Esophagus squamous epithelium (tissue), 5 donors: ENCODE measurements at regions not wholly inside any gene's neighbourhood (a gene's known extent, or its start where the extent isn't known, plus 50 kb on each side); places are given as distances from the start of the nearest gene placed in this dataset.

Source experiments
- DNase-seq: peaks from one replicate; lab custom pipeline; 2025; lab: John Stamatoyannopoulos, UW
- H3K27ac ChIP-seq, 4 donors: fragments of 200-600 bp; sonication (generic); one replicate each; pipeline ENCODE4 v1.5.1; 2016 to 2019; ENCODE audit warnings: mild to moderate bottlenecking in 1 of 4
- H3K27me3 ChIP-seq, 4 donors: fragments of 200-600 bp; sonication (generic); 1 replicate in 3 of 4; 2 replicates in 1 of 4; pipeline versions ENCODE4 v1.5.1 to v1.6.0; 2017 to 2021; ENCODE audit warnings: antibody characterized with exemption in 1 of 4
- H3K36me3 ChIP-seq, 3 donors: fragments of 200-600 bp; sonication (generic); one replicate each; pipeline ENCODE4 v1.5.1; 2016 to 2019
- H3K4me1 ChIP-seq, 3 donors: fragments of 200-600 bp; sonication (generic); one replicate each; pipeline ENCODE4 v1.5.1; 2017 to 2019
- H3K4me3 ChIP-seq, 4 donors: fragments of 200-600 bp; sonication (generic); 1 replicate in 3 of 4; 2 replicates in 1 of 4; pipeline ENCODE4 v1.5.1; 2016 to 2019; ENCODE audit warnings: mild to moderate bottlenecking in 2 of 4, moderate library complexity in 1 of 4
- H3K9me3 ChIP-seq, 3 donors: fragments of 200-600 bp; sonication (generic); one replicate each; pipeline ENCODE4 v1.5.1; 2016 to 2019
- POLR2A ChIP-seq, 4 donors: fragments of 450-650 bp; IDR thresholded peaks; one replicate each; pipeline ENCODE4 v1.6.1; 2017; ENCODE audit warnings: antibody characterized with exemption in 4 of 4, mild to moderate bottlenecking in 4 of 4, moderate library complexity in 3 of 4
- WGBS, 2 donors: methylation state at CpG; one replicate each; pipeline ENCODE4 v1.1.5; 2018; 5-methylcytosine and 5-hydroxymethylcytosine counted together
- intact Hi-C: fragments of 100-400 bp; cut with DNase I; formaldehyde crosslinking; loops from one replicate; pipeline ENCODE4 v1.15.0; 2022
- TF ChIP-seq, protein P1 (sequence below), 6 experiments: fragments of 450-650 bp in 4 of 6; fragments of 200-600 bp in 2 of 6; sonication (generic) in 2 of 6; IDR thresholded peaks; one replicate each; pipeline ENCODE4 v1.5.1; 2016 to 2019; ENCODE audit warnings: antibody characterized with exemption in 6 of 6, mild to moderate bottlenecking in 4 of 6, moderate library complexity in 4 of 6
- donor health status: DM: yes; HTN: yes; CAD: no.

DNA sequence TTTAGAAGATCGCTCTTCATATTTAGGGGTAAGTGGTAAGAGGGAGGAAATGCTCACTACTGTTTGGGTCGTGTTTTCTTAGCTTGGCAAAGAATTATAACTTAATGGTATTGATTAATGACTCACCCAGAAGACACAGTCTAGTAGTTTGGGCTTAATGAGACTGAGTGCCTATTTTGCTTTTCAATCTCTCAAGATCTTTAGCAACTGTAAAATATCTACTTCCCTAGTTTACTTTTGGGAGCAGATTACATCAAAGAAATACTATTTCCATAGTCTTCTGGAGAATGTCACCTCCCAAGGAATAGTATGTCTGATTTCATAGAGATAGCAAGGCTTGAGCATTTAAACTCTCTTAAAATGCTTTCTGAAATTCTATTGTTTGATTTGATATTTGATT lies 100.5 kb upstream of the SLC25A13 start:
- intact Hi-C loops = loop anchor here (5.0 kb wide), 1 partner anchor 605 kb away; no protein-coding TSS in a partner anchor
- WGBS, 2 donors = 69 to 70% methylated on average over 2 of the region's 2 CpGs
- DNase-seq = no peak
- H3K27ac ChIP-seq = no peak overlapping the region
- H3K4me3 ChIP-seq = no peak overlapping the region
- TF ChIP-seq, protein P1, sequence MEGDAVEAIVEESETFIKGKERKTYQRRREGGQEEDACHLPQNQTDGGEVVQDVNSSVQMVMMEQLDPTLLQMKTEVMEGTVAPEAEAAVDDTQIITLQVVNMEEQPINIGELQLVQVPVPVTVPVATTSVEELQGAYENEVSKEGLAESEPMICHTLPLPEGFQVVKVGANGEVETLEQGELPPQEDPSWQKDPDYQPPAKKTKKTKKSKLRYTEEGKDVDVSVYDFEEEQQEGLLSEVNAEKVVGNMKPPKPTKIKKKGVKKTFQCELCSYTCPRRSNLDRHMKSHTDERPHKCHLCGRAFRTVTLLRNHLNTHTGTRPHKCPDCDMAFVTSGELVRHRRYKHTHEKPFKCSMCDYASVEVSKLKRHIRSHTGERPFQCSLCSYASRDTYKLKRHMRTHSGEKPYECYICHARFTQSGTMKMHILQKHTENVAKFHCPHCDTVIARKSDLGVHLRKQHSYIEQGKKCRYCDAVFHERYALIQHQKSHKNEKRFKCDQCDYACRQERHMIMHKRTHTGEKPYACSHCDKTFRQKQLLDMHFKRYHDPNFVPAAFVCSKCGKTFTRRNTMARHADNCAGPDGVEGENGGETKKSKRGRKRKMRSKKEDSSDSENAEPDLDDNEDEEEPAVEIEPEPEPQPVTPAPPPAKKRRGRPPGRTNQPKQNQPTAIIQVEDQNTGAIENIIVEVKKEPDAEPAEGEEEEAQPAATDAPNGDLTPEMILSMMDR (IDR thresholded peaks at IDR 0.05) = no peak
- no peak for TF ChIP-seq POLR2A (IDR thresholded peaks at IDR 0.05)
- H3K4me1 ChIP-seq = peaks cover 0 to 5% (median 0%) of the 10 kb centered on the region in 3 donors
- H3K27me3 ChIP-seq = peaks cover 0 to 5% (median 0%) of the 10 kb centered on the region in 4 donors
- no peaks in the 10 kb centered on the region for H3K9me3 ChIP-seq
- H3K36me3 ChIP-seq = no peaks in the 10 kb centered on the region

DNA sequence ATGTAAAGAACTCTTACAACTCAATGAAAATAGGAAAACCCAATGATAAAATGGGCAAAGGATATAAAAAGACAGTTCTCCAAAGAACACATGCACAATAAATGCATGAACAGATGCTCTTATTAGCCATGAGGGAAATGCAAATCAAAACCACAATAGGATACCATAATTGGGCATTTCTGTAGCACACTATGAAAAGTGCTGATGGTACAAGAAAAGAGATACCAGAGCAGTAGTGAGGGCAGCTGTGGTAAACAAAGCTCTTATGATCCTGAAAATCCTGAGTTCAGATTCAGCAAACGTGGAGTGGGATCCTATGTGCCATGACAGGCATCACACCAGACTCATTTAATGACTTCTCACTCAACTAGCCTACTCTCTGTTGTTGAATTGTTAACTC lies 96.7 kb upstream of the SLC25A13 start:
- Histone ChIP-seq H3K9me3 (no peaks in the 10 kb centered on the region), H3K27ac (no peak overlapping the region), H3K36me3 (no peaks in the 10 kb centered on the region), H3K4me1 (no peaks in the 10 kb centered on the region), H3K27me3 (peaks cover 0 to 5% (median 0%) of the 10 kb centered on the region in 4 donors), H3K4me3 (no peak overlapping the region)
- TF ChIP-seq, protein P1 (IDR thresholded peaks at IDR 0.05) = no peak
- TF ChIP-seq POLR2A (IDR thresholded peaks at IDR 0.05) = no peak
- DNase-seq = no peak
- WGBS, 2 donors = 58 to 67% methylated on average over 1 of the region's 1 CpG
- intact Hi-C loops = no loop called here

DNA sequence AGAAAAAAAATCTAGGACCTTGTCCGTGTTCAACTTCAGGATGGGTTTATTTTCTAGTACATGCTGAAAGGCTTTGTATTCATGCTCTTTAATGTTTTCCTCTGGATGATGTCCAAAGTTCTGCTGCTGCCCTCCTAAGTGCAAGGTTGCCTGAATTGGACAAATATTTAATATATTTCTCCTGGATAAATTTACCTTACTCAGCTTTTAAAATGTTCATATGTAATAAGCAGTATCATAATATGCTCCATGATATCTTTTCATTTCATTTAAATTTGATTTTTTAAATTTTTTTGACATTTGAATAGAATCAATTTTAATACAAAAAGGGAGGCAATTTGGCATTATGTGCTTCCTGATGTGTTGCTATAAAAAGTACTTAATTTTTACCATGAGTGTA lies 95.9 kb upstream of the SLC25A13 start:
- intact Hi-C loops = no loop called here
- TF ChIP-seq, protein P1 (IDR thresholded peaks at IDR 0.05) = no peak
- no peak for TF ChIP-seq POLR2A (IDR thresholded peaks at IDR 0.05)
- 58 to 70% methylated on average over 1 of the region's 1 CpG for WGBS, 2 donors

DNA sequence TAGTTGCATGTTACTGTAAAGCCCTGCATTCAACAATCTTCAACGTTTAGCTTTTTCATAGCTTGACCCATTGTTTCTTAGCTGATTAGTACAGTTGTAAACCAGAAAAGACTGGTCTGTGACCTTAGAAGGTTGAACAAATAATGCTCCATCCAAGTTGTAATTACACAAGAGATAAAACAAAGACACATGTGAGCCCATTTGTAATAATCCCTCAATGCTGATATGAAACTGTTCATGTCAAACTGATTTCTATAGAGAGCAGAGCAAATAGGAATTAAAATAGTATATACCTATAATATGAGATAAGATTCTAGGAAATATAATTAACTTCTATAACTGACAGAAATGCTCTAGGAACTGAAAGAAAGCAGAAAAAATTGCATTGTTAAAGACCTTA lies 94.7 kb upstream of the SLC25A13 start:
- Histone ChIP-seq H3K36me3 (no peaks in the 10 kb centered on the region), H3K9me3 (no peaks in the 10 kb centered on the region), H3K27ac (no peak overlapping the region), H3K4me3 (no peak overlapping the region), H3K27me3 (peaks cover 0 to 3% (median 0%) of the 10 kb centered on the region in 4 donors), H3K4me1 (no peaks in the 10 kb centered on the region)
- WGBS, 2 donors = 26 to 33% methylated on average over 1 of the region's 1 CpG
- intact Hi-C loops = no loop called here
- DNase-seq = no peak
- no peak for TF ChIP-seq POLR2A (IDR thresholded peaks at IDR 0.05)
- TF ChIP-seq, protein P1 (IDR thresholded peaks at IDR 0.05) = no peak

More for the DNA sequence above, 95.9 kb upstream of the SLC25A13 start:
- H3K36me3 ChIP-seq = no peaks in the 10 kb centered on the region
- H3K9me3 ChIP-seq = no peaks in the 10 kb centered on the region
- no peak overlapping the region for H3K4me3 ChIP-seq
- H3K4me1 ChIP-seq = no peaks in the 10 kb centered on the region
- no peak overlapping the region for H3K27ac ChIP-seq
- no peak for DNase-seq
- H3K27me3 ChIP-seq = peaks cover 0 to 5% (median 0%) of the 10 kb centered on the region in 4 donors

DNA sequence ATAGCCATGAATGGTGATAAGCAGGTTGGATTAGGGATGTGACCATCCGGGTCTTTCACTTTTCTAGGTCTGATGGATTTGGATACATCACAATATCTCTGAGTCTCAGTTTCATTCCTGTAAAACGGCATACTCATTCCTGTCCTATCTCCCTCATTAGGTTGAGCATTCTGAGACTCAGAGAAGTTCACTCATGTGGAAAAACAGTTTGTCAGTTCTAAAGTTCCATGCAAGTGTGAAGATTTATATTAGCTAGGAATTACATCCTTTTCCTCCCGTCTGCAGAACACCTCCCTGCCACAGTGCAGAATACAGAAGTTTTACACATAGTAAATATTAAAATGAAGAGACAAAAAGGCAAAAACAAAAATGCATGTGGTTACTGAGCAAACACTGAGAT lies 94.2 kb upstream of the SLC25A13 start:
- H3K4me1 ChIP-seq = no peaks in the 10 kb centered on the region
- H3K36me3 ChIP-seq = no peaks in the 10 kb centered on the region
- TF ChIP-seq, protein P1 (IDR thresholded peaks at IDR 0.05) = no peak
- no peak for TF ChIP-seq POLR2A (IDR thresholded peaks at IDR 0.05)
- intact Hi-C loops = no loop called here
- H3K27ac ChIP-seq = no peak overlapping the region
- no peak overlapping the region for H3K4me3 ChIP-seq
- WGBS, 2 donors = 39 to 80% methylated on average over 3 of the region's 3 CpGs
- no peak for DNase-seq
- no peaks in the 10 kb centered on the region for H3K9me3 ChIP-seq
- peaks cover 0 to 3% (median 0%) of the 10 kb centered on the region in 4 donors for H3K27me3 ChIP-seq
